Hepatocyte (in vitro differentiated cells): ENCODE measurements at regions not wholly inside any gene's neighbourhood (a gene's known extent, or its start where the extent isn't known, plus 50 kb on each side); places are given as distances from the start of the nearest gene placed in this dataset.
"Not testable (repeated sequence)": the region's sequence is repeated elsewhere in the genome, so short reads cannot be mapped to it uniquely, and the experiment has no call there.

Source experiments
- DNase-seq: peaks from one replicate; pipeline ENCODE4 v3.0.0-alpha.2; 2016; ENCODE audit warnings: low spot score
- H2AFZ ChIP-seq: fragments of 200-600 bp; sonication (generic); 2 replicates; pipeline ENCODE4 v1.6.0; 2016; ENCODE audit warnings: antibody characterized with exemption, mild to moderate bottlenecking
- H3K27ac ChIP-seq: fragments of 200-600 bp; sonication (generic); 2 replicates; pipeline ENCODE4 v1.5.1; 2016; ENCODE audit warnings: mild to moderate bottlenecking
- H3K27me3 ChIP-seq: fragments of 200-600 bp; sonication (generic); 2 replicates; pipeline ENCODE4 v1.6.1; 2016
- H3K36me3 ChIP-seq: fragments of 200-600 bp; sonication (generic); replicated peaks from 2 replicates; pipeline ENCODE4 v1.5.1; 2016; ENCODE audit warnings: low read depth; ENCODE audit not compliant: insufficient read depth
- H3K4me1 ChIP-seq: fragments of 200-600 bp; sonication (generic); 2 replicates; pipeline ENCODE4 v1.5.1; 2016; ENCODE audit warnings: mild to moderate bottlenecking, moderate library complexity; ENCODE audit not compliant: insufficient read depth
- H3K4me2 ChIP-seq: fragments of 200-600 bp; sonication (generic); 2 replicates; pipeline ENCODE4 v1.6.0; 2016
- H3K4me3 ChIP-seq: fragments of 200-600 bp; sonication (generic); 2 replicates; pipeline ENCODE4 v1.5.1; 2016; ENCODE audit warnings: mild to moderate bottlenecking
- H3K79me2 ChIP-seq: fragments of 200-600 bp; sonication (generic); 2 replicates; pipeline ENCODE4 v1.6.0; 2017; ENCODE audit warnings: mild to moderate bottlenecking
- H3K9me2 ChIP-seq: fragments of 200-600 bp; sonication (generic); replicated peaks from 2 replicates; pipeline ENCODE4 v1.6.0; 2017; ENCODE audit warnings: mild to moderate bottlenecking; ENCODE audit not compliant: insufficient read depth
- H3K9me3 ChIP-seq: fragments of 200-600 bp; sonication (generic); 2 replicates; pipeline ENCODE4 v1.5.1; 2016; ENCODE audit warnings: low read depth, mild to moderate bottlenecking
- H4K20me1 ChIP-seq: fragments of 200-600 bp; sonication (generic); 2 replicates; pipeline ENCODE4 v1.6.0; 2016; ENCODE audit warnings: mild to moderate bottlenecking; ENCODE audit not compliant: insufficient read depth, poor library complexity, severe bottlenecking
- EZH2 ChIP-seq: fragments of 200-600 bp; sonication (generic); IDR thresholded peaks from 2 replicates; pipeline ENCODE4 v1.6.1; 2016; ENCODE audit warnings: antibody characterized with exemption, mild to moderate bottlenecking, borderline replicate concordance
- EZH2phosphoT487 ChIP-seq: fragments of 200-600 bp; sonication (generic); IDR thresholded peaks from one replicate; pipeline ENCODE4 v1.6.1; 2018; ENCODE audit warnings: antibody characterized with exemption, mild to moderate bottlenecking, low read depth, moderate library complexity; ENCODE audit not compliant: unreplicated experiment, severe bottlenecking
- WGBS: methylation state at CpG from one replicate; pipeline ENCODE4 v1.1.6; 2016; ENCODE audit warnings: low lambda C conversion rate; ENCODE audit errors: missing lambda C conversion rate; 5-methylcytosine and 5-hydroxymethylcytosine counted together
- TF ChIP-seq, protein P1 (sequence below): fragments of 200-600 bp; sonication (generic); IDR thresholded peaks from 2 replicates; pipeline ENCODE4 v1.5.1; 2016; ENCODE audit warnings: antibody characterized with exemption, mild to moderate bottlenecking; ENCODE audit not compliant: poor library complexity

DNA sequence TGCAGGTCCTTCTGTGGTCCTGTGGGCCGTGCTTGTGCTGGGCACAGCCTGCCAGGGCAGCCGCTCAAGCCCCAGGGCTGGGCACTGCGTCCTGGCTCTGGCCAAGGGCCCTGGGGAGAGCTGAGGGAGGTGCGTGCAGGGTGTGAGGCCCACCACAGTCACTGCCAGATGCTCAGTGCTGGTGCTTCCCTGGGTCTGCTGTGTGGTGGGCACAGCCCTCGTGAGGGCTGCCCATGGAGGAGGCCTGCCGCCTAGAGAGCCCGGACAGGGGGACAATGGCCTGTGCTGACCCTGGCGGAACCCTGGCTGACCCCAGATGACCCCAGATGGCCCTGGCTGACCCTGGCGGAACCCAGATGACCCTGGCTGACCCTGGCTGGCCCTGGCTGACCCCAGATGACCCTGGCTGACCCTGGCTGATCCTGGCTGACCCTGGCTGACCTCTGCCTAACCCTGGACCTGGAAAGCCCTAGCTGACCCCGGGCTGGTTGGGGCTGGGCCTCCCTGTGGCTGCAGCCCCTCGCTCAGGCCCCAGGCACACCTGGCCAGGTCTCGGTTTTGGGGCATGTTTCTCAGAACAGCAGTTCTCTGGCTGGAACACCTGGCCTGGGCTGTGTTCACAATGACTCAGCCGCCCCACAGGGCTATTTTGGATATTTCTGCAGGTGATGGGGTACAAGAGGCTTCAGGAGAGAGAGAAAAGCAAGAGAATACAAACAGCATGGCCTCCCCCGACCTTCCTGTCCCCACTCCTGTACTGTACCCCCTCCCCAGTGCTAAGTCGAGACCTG lies 55.4 kb downstream of the TMEM121 start:
- H3K4me1 ChIP-seq: no peaks in the 10 kb centered on the region
- no peak for DNase-seq
- TF ChIP-seq EZH2phosphoT487 (no peak), EZH2 (no peak)
- TF ChIP-seq, protein P1, sequence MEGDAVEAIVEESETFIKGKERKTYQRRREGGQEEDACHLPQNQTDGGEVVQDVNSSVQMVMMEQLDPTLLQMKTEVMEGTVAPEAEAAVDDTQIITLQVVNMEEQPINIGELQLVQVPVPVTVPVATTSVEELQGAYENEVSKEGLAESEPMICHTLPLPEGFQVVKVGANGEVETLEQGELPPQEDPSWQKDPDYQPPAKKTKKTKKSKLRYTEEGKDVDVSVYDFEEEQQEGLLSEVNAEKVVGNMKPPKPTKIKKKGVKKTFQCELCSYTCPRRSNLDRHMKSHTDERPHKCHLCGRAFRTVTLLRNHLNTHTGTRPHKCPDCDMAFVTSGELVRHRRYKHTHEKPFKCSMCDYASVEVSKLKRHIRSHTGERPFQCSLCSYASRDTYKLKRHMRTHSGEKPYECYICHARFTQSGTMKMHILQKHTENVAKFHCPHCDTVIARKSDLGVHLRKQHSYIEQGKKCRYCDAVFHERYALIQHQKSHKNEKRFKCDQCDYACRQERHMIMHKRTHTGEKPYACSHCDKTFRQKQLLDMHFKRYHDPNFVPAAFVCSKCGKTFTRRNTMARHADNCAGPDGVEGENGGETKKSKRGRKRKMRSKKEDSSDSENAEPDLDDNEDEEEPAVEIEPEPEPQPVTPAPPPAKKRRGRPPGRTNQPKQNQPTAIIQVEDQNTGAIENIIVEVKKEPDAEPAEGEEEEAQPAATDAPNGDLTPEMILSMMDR: no peak
- no peaks in the 10 kb centered on the region for H4K20me1 ChIP-seq
- no peaks in the 10 kb centered on the region for H3K27me3 ChIP-seq
- H2AFZ ChIP-seq: no peak overlapping the region
- WGBS: 47% methylated on average over 15 of the region's 15 CpGs
- H3K27ac ChIP-seq: no peak overlapping the region
- H3K4me2 ChIP-seq: no peak overlapping the region
- no peak overlapping the region for H3K4me3 ChIP-seq
- H3K9me3 ChIP-seq: no peaks in the 10 kb centered on the region
- no peaks in the 10 kb centered on the region for H3K36me3 ChIP-seq
- no peaks in the 10 kb centered on the region for H3K79me2 ChIP-seq
- H3K9me2 ChIP-seq: no peaks in the 10 kb centered on the region

DNA sequence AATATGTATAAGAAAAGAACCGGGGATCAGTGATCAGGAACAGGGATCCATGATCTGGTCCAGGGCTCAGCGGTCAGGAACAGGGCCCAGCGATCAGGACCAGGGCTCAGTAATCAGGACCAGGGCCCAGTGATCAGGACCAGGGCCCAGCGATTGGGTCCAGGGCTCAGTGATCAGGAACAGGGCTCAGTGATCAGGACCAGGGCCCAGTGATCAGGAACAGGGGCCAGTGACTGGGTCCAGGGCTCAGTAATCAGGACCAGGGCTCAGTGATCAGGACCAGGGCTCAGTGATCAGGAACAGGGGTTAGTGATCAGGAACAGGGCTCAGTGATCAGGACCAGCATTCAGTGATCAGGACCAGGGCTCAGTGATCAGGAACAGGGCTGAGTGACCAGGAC lies 56.3 kb downstream of the TMEM121 start:
- H4K20me1 ChIP-seq: no peaks in the 10 kb centered on the region
- WGBS: 61% methylated on average over 4 of the region's 4 CpGs
- H2AFZ ChIP-seq: no peak overlapping the region
- no peaks in the 10 kb centered on the region for H3K9me2 ChIP-seq
- no peaks in the 10 kb centered on the region for H3K4me1 ChIP-seq
- H3K79me2 ChIP-seq: no peaks in the 10 kb centered on the region
- no peaks in the 10 kb centered on the region for H3K9me3 ChIP-seq
- DNase-seq: peak; percentile 51
- no peak overlapping the region for H3K27ac ChIP-seq
- no peak overlapping the region for H3K4me2 ChIP-seq
- H3K36me3 ChIP-seq: no peaks in the 10 kb centered on the region
- TF ChIP-seq EZH2: no peak
- no peak for TF ChIP-seq EZH2phosphoT487
- TF ChIP-seq, protein P1: no peak
- no peak overlapping the region for H3K4me3 ChIP-seq
- H3K27me3 ChIP-seq: no peaks in the 10 kb centered on the region

DNA sequence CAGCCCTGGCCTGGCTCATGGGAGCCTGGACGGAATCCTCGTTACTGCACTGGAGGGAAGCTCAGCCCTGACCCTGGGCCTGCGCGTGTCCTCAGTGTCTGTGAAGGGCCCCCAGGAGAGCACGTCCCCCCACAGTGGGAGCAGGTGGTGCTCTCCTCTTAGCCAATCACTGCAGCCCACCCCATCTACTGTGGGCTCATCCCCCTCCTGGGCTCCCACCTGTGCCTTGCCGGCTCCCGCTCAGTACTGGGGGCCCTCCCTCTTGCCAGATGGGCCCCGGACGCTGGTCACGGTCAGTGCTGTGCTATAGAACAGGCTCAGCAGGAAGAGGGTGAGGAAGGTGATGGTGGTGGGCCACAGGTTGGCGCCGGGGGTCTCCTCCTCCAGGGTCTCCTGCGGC lies 57.5 kb downstream of the TMEM121 start:
- not testable (repeated sequence) for H3K79me2 ChIP-seq, H3K9me3 ChIP-seq, H3K4me2 ChIP-seq, H3K4me1 ChIP-seq, H3K9me2 ChIP-seq, H4K20me1 ChIP-seq, H2AFZ ChIP-seq, H3K27ac ChIP-seq, H3K36me3 ChIP-seq, H3K4me3 ChIP-seq, DNase-seq, H3K27me3 ChIP-seq
- WGBS: 95% methylated on average over 11 of the region's 13 CpGs

DNA sequence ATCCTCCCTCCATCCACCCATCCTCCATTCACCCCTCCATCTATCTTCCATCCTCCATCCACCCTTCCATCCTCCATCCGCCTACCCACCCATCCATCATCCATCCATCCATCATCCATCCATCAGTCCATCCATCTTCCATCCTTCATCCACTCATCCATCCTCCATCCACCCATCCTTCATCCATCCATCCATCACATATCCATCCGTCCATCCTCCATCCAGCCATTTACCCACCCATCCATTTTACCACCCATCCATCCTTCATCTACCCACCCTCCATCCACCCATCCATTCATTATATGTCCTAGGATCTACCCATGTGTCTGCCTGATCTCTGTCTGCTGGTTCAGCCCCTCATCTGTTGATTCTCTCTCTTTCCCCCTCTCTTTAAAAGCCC lies 58.9 kb downstream of the TMEM121 start:
- not testable (repeated sequence) for H3K4me2 ChIP-seq, H3K9me3 ChIP-seq, H3K27me3 ChIP-seq, H3K4me1 ChIP-seq, H3K4me3 ChIP-seq, H3K27ac ChIP-seq, H3K79me2 ChIP-seq, DNase-seq, H3K36me3 ChIP-seq, H3K9me2 ChIP-seq, H2AFZ ChIP-seq, H4K20me1 ChIP-seq
- WGBS: 56% methylated on average over 2 of the region's 2 CpGs

DNA sequence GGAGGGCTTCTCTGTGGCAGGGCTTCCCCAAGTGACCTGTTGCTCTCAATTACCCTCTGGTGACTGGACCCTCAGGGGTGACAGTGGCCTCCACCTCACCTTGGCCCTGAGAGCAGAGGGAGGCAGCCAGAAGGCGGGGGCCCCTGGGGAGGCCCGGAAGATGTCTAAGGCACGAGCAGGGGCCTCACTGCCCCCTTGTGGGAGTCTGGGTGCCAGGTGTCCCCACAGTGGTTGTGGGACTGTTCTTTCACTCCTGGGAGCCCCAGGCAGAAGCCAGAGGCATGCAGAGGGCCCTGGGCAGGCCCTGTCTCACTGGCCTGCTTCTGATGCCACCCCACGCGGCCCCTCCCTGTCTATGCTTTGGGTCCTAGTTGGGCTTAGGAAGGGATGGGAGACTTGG lies 59.3 kb downstream of the TMEM121 start:
- not testable (repeated sequence) for H3K36me3 ChIP-seq, H3K4me2 ChIP-seq, H3K4me3 ChIP-seq, H2AFZ ChIP-seq, H3K27ac ChIP-seq, H3K79me2 ChIP-seq, H3K9me2 ChIP-seq, H3K27me3 ChIP-seq, H4K20me1 ChIP-seq, H3K9me3 ChIP-seq, H3K4me1 ChIP-seq, DNase-seq
- 69% methylated on average over 5 of the region's 5 CpGs for WGBS

DNA sequence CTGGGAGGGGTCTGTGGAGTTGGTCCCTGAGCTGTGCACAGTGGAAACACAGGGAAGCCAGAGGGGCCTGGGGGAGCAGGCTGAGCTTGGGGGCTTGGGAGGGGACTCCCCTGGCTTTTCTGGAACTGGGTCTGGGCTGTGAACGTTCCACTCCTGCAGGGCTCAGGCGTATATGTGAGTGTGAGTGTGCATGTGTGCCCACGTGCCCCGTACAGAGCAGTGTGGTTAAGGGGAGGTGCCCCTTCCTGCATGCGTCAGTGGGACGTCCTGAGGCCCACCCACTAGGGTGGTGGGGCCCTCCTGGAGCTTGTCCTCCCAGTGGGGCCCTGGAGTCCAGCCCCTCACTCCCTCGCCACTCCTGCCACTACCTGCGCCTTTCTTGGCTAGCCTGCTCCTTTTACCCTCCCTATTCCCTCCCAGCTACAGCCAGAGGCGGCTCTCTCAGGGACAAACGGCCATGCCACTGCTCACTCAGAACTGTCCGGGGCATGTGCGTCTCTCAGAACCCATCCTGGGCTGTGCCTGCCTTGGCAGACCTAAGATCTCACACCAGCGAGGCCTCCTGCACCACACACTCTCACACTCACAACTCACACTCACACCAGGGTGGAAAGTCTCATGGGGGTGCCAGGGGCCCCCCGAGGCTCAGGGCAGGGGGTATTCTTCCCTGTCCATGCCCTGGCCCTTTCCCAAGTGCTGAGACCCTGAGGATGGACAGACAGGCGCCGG lies 59.9 kb downstream of the TMEM121 start:
- not testable (repeated sequence) for H3K4me2 ChIP-seq, H3K27ac ChIP-seq, H3K9me3 ChIP-seq, DNase-seq, H3K4me1 ChIP-seq, H2AFZ ChIP-seq, H3K36me3 ChIP-seq, H3K79me2 ChIP-seq, H3K9me2 ChIP-seq, H4K20me1 ChIP-seq, H3K27me3 ChIP-seq, H3K4me3 ChIP-seq
- 65% methylated on average over 7 of the region's 16 CpGs for WGBS

DNA sequence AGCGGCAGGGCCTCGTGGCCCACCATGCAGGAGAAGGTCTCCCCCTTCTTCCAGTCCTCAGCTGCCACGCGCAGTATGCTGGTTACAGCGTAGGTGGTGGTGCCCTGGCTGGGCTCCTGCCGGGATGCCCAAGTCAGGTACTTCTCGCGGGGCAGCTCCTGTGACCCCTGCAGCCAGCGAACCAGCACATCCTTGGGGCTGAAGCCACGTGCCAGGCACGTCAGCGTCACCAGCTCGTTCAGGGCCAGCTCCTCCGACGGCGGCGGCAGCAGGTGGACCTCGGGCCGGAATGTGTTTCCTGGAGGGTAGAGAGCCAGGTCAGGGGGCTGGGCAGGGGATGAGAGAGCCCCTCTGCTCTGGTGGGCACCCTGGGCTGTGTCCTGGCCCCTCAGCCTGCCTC lies 60.7 kb downstream of the TMEM121 start:
- not testable (repeated sequence) for H3K36me3 ChIP-seq, H3K4me2 ChIP-seq, H4K20me1 ChIP-seq, H3K27me3 ChIP-seq, H3K79me2 ChIP-seq, H3K27ac ChIP-seq, H2AFZ ChIP-seq, H3K4me1 ChIP-seq, H3K9me2 ChIP-seq, DNase-seq, H3K4me3 ChIP-seq, H3K9me3 ChIP-seq
- WGBS: 100% methylated on average over 5 of the region's 19 CpGs
